ENCODE measurements at regions not wholly inside any gene's neighbourhood (a gene's known extent, or its start where the extent isn't known, plus 50 kb on each side); places are given as distances from the start of the nearest gene placed in this dataset.

DNA sequence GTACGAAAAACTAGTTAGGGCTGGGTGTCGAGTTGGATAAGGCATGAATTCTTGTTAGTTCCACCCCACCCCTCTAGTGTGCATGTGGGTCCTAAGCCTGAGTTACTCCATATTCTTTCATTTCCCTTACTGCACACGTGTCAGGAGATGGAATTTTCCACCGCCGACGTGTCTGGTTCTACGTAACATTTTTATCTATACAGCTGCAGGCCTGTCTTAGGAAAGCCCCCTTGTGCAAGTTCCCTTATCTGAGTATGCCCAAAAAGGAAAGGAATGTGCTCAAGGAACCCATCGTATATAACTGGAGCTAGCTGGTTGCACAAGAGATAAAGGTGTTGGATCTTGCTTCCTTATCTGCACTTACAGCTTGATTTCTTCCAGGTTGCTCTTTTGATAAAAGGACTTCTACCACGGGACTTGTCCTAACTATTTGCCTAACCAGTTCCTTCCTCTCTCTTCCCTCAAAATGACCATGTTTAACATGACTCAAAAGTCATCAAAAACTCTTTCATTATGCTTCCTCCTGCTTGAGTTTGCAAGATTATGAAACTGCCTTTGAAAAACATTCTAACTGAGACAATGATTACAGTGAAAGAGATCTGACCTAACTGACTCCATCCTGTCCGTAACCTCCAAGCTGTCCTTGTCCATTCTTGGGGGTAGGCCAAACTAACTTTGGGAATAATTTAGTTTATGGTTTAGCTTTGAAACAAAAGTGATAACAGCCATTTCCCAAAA lies 181.4 kb downstream of the AKR1D1 start:
- DNase-seq (peak in 1 of 3 donors; percentile 16), ATAC-seq (peak; percentile 64 to 92)
- WGBS, result 8% methylated on average over 10 of the region's 10 CpGs
- no peaks in the 10 kb centered on the region for H3K9me3 ChIP-seq (ENCODE audit: control insufficient read depth, low read length)
- H3K27ac ChIP-seq (ENCODE audit: low read length), result peak overlapping the region; percentile 58
- H3K4me1 ChIP-seq (ENCODE audit: control insufficient read depth, insufficient read depth, low read length), result peaks cover 4% of the 10 kb centered on the region
- intact Hi-C loops (cut with DNase I), result no loop called here
- no peak overlapping the region for H3K4me3 ChIP-seq (ENCODE audit: low read length)
- no peaks in the 10 kb centered on the region for H3K27me3 ChIP-seq (ENCODE audit: control insufficient read depth, insufficient read depth)

DNA sequence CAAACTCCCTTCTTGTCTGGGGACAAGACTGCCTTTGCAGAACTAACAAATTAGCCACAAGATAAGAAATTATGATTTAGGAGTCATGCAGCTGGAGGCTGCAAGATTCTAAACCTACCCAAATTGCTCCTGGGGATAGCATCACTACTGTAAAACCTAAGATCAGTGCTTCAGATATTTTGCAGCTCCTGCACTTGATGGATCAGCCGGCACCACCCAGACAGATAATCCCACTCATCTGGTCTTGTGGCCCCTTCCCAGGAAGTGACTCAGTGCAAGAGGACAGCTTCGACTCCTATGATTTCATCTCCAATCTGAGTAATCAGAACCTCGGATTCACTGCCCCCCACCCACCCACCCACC lies 181.9 kb downstream of the AKR1D1 start:
- intact Hi-C loops (cut with DNase I), result no loop called here
- Histone ChIP-seq H3K27ac (ENCODE audit: low read length) (no peak overlapping the region), H3K27me3 (ENCODE audit: control insufficient read depth, insufficient read depth) (no peaks in the 10 kb centered on the region), H3K9me3 (ENCODE audit: control insufficient read depth, low read length) (no peaks in the 10 kb centered on the region), H3K4me3 (ENCODE audit: low read length) (no peak overlapping the region), H3K4me1 (ENCODE audit: control insufficient read depth, insufficient read depth, low read length) (peaks cover 4% of the 10 kb centered on the region)
- WGBS, result 22% methylated on average over 3 of the region's 3 CpGs
- DNase-seq, result no peak
- no peak for ATAC-seq

DNA sequence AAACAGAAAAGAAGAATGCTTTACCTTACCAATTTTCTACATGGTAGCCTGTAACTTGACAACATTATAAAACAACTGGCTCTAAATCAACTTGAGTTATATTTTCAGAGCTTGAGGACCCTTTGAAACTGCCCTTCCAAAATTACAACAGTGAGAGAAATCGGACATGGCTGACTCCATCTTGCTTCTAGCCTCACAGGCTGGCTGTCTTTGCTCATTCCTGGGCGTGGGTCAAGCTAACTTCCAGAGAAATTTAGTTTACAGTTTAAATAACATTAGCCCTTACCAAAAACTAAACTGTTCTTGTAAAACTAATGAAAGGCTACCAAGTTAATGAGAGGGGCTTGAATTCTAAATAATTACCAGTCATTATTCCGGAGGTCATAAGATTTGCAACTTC lies 183.4 kb downstream of the AKR1D1 start:
- intact Hi-C loops (cut with DNase I), result no loop called here
- H3K4me1 ChIP-seq (ENCODE audit: control insufficient read depth, insufficient read depth, low read length), result peaks cover 4% of the 10 kb centered on the region
- H3K27me3 ChIP-seq (ENCODE audit: control insufficient read depth, insufficient read depth), result no peaks in the 10 kb centered on the region
- H3K4me3 ChIP-seq (ENCODE audit: low read length), result no peak overlapping the region
- ATAC-seq (no peak), DNase-seq (no peak)
- H3K9me3 ChIP-seq (ENCODE audit: control insufficient read depth, low read length), result no peaks in the 10 kb centered on the region
- WGBS, result 93% methylated on average over 3 of the region's 3 CpGs
- H3K27ac ChIP-seq (ENCODE audit: low read length), result no peak overlapping the region

DNA sequence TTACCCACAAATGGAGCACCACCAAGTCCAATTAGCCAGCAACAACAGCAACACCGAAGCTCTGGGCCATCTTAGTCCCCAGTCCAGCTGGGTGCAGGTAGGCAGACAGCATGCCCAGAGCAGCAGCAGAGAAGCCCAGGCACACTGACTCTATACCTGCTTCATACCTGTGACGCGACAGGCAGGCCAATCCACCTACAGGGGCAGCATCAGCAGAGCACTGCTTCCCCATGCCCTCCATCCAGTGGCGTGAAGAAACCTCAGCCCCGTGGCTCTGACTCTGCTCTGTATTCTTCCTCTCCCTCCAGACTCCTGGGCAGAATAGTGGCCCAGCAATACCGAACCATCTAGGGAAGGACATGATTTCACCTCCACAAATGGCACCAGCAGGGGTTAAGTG lies 191.7 kb downstream of the AKR1D1 start:
- Histone ChIP-seq H3K4me3 (ENCODE audit: low read length) (no peak overlapping the region), H3K4me1 (ENCODE audit: control insufficient read depth, insufficient read depth, low read length) (no peaks in the 10 kb centered on the region), H3K9me3 (ENCODE audit: control insufficient read depth, low read length) (no peaks in the 10 kb centered on the region), H3K27ac (ENCODE audit: low read length) (no peak overlapping the region), H3K27me3 (ENCODE audit: control insufficient read depth, insufficient read depth) (no peaks in the 10 kb centered on the region)
- intact Hi-C loops (cut with DNase I), result no loop called here
- DNase-seq, result no peak
- no peak for ATAC-seq
- WGBS, result 95% methylated on average over 6 of the region's 6 CpGs

DNA sequence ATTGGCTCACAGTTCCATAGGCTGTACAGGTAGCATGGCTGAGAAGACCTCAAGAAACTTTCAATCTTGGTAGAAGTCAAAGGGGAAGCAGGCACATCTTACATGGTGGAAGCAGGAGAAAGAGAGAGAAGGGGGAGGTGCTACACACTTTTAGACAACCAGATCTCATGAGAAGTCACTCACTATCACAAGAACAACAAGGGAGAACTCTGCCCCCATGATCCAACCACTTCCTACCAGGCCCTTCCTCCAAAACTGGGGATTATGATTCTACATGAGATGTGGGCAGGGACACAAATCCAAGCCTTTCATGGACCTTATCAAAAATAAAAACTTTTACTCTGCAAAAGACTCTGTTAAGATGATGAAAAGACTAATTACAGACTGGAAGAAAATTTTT lies 183.2 kb upstream of the TRIM24 start:
- no peak overlapping the region for H3K27ac ChIP-seq (ENCODE audit: low read length)
- intact Hi-C loops (cut with DNase I), result no loop called here
- no peak overlapping the region for H3K4me3 ChIP-seq (ENCODE audit: low read length)
- no peaks in the 10 kb centered on the region for H3K9me3 ChIP-seq (ENCODE audit: control insufficient read depth, low read length)
- DNase-seq (no peak), ATAC-seq (no peak)
- H3K4me1 ChIP-seq (ENCODE audit: control insufficient read depth, insufficient read depth, low read length), result no peaks in the 10 kb centered on the region
- no peaks in the 10 kb centered on the region for H3K27me3 ChIP-seq (ENCODE audit: control insufficient read depth, insufficient read depth)

DNA sequence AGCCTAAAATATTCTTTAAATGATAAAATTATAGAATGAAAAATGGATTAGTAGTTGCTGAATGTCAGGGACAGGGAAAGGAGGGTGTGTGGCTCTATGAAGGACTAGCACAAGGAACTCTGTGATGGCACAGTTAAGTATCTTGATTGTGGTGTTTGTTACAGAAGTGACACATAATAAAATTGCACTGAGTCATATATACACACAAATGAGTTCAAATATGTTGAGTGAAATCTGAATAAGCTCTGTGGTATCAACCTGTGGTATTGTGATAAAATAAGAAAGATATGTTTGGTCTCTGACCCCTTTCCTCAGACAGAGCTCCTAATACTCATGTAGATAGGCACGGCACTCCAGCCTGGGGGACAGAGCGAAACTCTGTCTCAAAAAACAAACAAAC lies 181.5 kb upstream of the TRIM24 start:
- Histone ChIP-seq H3K9me3 (ENCODE audit: control insufficient read depth, low read length) (no peaks in the 10 kb centered on the region), H3K27me3 (ENCODE audit: control insufficient read depth, insufficient read depth) (no peaks in the 10 kb centered on the region), H3K27ac (ENCODE audit: low read length) (no peak overlapping the region), H3K4me3 (ENCODE audit: low read length) (no peak overlapping the region), H3K4me1 (ENCODE audit: control insufficient read depth, insufficient read depth, low read length) (no peaks in the 10 kb centered on the region)
- ATAC-seq, result no peak
- 94% methylated on average over 2 of the region's 2 CpGs for WGBS
- no peak for DNase-seq
- intact Hi-C loops (cut with DNase I), result no loop called here

DNA sequence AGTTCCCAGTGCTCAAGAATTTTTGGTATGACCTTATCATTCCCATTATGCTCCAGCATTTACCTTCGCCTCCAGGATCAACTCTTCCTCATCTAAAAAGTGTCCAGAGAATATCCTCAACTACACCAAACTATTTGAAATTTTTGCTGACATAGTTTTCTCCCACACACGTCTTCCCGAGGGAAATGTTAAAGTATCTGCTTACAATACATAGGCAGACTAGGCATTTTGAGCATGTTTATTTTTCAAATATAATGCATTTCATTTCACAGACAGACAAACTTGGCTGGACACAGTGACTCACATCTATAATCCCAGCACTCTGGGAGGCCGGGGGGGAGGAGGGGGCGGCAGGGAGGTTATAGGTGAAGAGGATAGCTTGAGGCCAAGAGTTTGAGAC lies 177.1 kb upstream of the TRIM24 start:
- H3K4me3 ChIP-seq (ENCODE audit: low read length), result no peak overlapping the region
- intact Hi-C loops (cut with DNase I), result no loop called here
- H3K27ac ChIP-seq (ENCODE audit: low read length), result no peak overlapping the region
- no peak for DNase-seq
- no peak for ATAC-seq
- no peaks in the 10 kb centered on the region for H3K9me3 ChIP-seq (ENCODE audit: control insufficient read depth, low read length)
- no peaks in the 10 kb centered on the region for H3K4me1 ChIP-seq (ENCODE audit: control insufficient read depth, insufficient read depth, low read length)
- H3K27me3 ChIP-seq (ENCODE audit: control insufficient read depth, insufficient read depth), result no peaks in the 10 kb centered on the region
- 72% methylated on average over 5 of the region's 5 CpGs for WGBS

DNA sequence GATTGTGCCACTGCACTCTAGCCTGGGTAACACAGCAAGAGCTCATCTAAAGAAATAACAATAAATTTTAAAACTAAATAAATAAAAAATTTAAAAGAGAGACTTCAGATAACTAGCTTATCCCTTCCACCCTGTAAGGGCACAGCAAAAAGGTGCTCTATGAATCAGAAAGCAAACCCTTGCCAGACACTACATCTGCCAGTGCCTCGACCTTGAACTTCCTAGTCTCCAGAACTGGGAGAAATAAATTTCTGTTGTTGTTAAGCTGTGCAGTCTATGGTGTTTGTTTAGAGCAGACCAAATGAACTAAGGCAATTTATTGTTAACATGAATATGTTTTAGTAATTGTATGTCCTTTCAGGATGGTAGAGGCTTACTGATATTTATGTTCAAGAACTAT lies 174.9 kb upstream of the TRIM24 start:
- Histone ChIP-seq H3K27me3 (ENCODE audit: control insufficient read depth, insufficient read depth) (no peaks in the 10 kb centered on the region), H3K9me3 (ENCODE audit: control insufficient read depth, low read length) (no peaks in the 10 kb centered on the region), H3K4me1 (ENCODE audit: control insufficient read depth, insufficient read depth, low read length) (no peaks in the 10 kb centered on the region), H3K27ac (ENCODE audit: low read length) (no peak overlapping the region), H3K4me3 (ENCODE audit: low read length) (no peak overlapping the region)
- ATAC-seq (no peak), DNase-seq (no peak)
- WGBS, result 75% methylated on average over 1 of the region's 1 CpG
- intact Hi-C loops (cut with DNase I), result no loop called here

DNA sequence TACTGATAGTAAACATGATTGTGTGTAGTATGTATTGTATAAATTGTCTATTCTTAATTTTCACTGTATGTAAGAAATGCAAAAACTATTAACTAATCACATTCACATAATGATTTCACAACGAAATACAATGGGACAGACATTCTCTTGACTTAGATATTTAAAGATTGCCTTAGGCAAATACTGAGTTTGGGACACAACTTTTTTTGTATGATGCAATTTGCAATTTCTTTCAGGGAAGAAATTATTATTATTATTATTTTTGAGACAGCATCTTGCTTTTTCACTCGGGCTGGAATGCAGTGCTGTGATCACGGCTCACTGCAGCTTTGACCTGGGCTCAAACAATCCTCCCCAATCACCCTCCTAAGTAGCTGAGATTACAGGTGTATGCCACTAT lies 173.2 kb upstream of the TRIM24 start:
- intact Hi-C loops (cut with DNase I), result no loop called here
- Histone ChIP-seq H3K4me3 (ENCODE audit: low read length) (no peak overlapping the region), H3K4me1 (ENCODE audit: control insufficient read depth, insufficient read depth, low read length) (no peaks in the 10 kb centered on the region), H3K27me3 (ENCODE audit: control insufficient read depth, insufficient read depth) (no peaks in the 10 kb centered on the region), H3K9me3 (ENCODE audit: control insufficient read depth, low read length) (no peaks in the 10 kb centered on the region), H3K27ac (ENCODE audit: low read length) (no peak overlapping the region)
- DNase-seq (no peak), ATAC-seq (no peak)
- WGBS, result 88% methylated on average over 3 of the region's 3 CpGs

DNA sequence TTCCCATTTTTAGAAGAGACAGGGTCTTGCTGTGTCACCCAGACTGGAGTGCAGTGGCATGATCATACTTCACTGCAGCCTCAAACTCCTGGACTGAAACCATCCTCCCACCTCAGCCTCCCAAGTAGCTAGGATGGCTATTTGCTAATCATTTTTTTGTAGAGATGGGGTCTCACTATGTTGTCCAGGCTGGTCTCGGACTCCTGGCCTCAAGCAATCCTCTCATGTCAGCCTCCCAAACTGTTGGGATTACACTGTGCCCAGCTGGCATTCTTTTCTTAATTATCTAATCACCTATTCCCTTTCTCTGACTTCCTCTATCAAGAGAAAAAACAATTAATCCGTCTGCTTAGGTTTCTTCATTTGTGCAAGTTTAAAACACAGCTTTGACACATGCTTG lies 172.5 kb upstream of the TRIM24 start:
- 72% methylated on average over 2 of the region's 2 CpGs for WGBS
- H3K9me3 ChIP-seq (ENCODE audit: control insufficient read depth, low read length), result no peaks in the 10 kb centered on the region
- intact Hi-C loops (cut with DNase I), result no loop called here
- no peak overlapping the region for H3K4me3 ChIP-seq (ENCODE audit: low read length)
- no peaks in the 10 kb centered on the region for H3K4me1 ChIP-seq (ENCODE audit: control insufficient read depth, insufficient read depth, low read length)
- ATAC-seq (no peak), DNase-seq (no peak)
- H3K27ac ChIP-seq (ENCODE audit: low read length), result no peak overlapping the region
- H3K27me3 ChIP-seq (ENCODE audit: control insufficient read depth, insufficient read depth), result no peaks in the 10 kb centered on the region

DNA sequence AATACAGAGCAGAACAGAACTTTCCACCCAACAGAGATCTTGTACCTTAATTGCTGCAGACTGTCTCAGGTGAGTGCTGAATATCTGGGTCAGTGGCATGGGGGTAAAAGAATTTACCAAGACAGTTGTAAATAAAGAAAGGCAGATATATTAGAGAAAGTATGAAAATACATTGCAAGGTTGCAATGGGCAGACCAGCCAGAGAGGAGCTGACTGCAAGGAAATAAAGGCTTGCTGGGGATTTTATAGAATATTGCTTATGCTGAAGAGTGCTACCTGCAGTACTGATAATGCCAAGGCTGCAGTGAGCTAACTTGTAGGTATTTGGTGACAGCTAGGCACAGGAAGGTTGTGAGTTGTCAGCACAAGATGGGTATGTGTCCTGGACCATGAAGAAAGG lies 171.0 kb upstream of the TRIM24 start:
- ATAC-seq (no peak), DNase-seq (no peak)
- intact Hi-C loops (cut with DNase I), result no loop called here
- Histone ChIP-seq H3K27ac (ENCODE audit: low read length) (no peak overlapping the region), H3K27me3 (ENCODE audit: control insufficient read depth, insufficient read depth) (no peaks in the 10 kb centered on the region), H3K9me3 (ENCODE audit: control insufficient read depth, low read length) (no peaks in the 10 kb centered on the region), H3K4me1 (ENCODE audit: control insufficient read depth, insufficient read depth, low read length) (no peaks in the 10 kb centered on the region), H3K4me3 (ENCODE audit: low read length) (no peak overlapping the region)

DNA sequence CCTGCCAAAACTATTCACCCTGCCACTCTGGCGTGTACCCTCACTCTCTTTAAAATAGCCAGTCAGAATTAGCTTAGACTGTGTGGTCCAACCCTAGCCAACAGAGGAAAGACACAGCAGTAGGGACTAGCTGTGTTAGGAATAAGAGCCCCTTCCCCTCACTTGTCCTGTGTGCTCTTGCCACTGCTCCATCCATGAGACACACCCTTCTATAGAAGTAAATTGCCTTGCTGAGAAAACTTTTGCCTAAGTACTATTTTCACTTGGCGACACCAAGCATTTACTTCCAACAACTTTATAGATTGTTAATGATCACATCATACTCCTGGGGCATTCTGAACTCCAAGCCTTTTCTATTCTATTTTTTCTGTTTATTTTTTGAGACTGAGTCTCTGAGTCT lies 170.2 kb upstream of the TRIM24 start:
- DNase-seq, result no peak
- Histone ChIP-seq H3K27ac (ENCODE audit: low read length) (no peak overlapping the region), H3K27me3 (ENCODE audit: control insufficient read depth, insufficient read depth) (no peaks in the 10 kb centered on the region), H3K4me3 (ENCODE audit: low read length) (no peak overlapping the region), H3K9me3 (ENCODE audit: control insufficient read depth, low read length) (no peaks in the 10 kb centered on the region), H3K4me1 (ENCODE audit: control insufficient read depth, insufficient read depth, low read length) (no peaks in the 10 kb centered on the region)
- intact Hi-C loops (cut with DNase I), result no loop called here
- 97% methylated on average over 2 of the region's 2 CpGs for WGBS
- no peak for ATAC-seq
